Cardiac muscle cell (in vitro differentiated cells and primary cell): ENCODE measurements at regions not wholly inside any gene's neighbourhood (a gene's known extent, or its start where the extent isn't known, plus 50 kb on each side); places are given as distances from the start of the nearest gene placed in this dataset.
A peak's percentile ranks its signal among the peaks of the same experiment; 100 is the strongest.

Source experiments
- DNase-seq, 2 donors: peaks; one replicate each; pipeline versions ENCODE4 v3.0.0 to v3.0.0-alpha.2; 2010 to 2017; ENCODE audit warnings: low read depth in 1 of 2, low spot score in 1 of 2
- H3K27ac ChIP-seq: fragments of 200-600 bp; sonication (generic); 2 replicates; pipeline ENCODE4 v1.5.1; 2016
- H3K27me3 ChIP-seq: fragments of 200-600 bp; sonication (generic); 2 replicates; pipeline ENCODE4 v1.6.0; 2016; ENCODE audit warnings: control low read depth
- H3K36me3 ChIP-seq: fragments of 200-600 bp; sonication (generic); 2 replicates; pipeline ENCODE4 v1.5.1; 2016; ENCODE audit warnings: control low read depth
- H3K4me1 ChIP-seq: fragments of 200-600 bp; sonication (generic); 2 replicates; pipeline ENCODE4 v1.8.1; 2017; ENCODE audit warnings: low read depth, mild to moderate bottlenecking, mixed run types
- H3K4me3 ChIP-seq: fragments of 200-600 bp; sonication (generic); 2 replicates; pipeline ENCODE4 v1.5.1; 2016; ENCODE audit warnings: mild to moderate bottlenecking
- H3K9me3 ChIP-seq: fragments of 200-600 bp; sonication (generic); 2 replicates; pipeline ENCODE4 v1.5.1; 2017; ENCODE audit warnings: low read depth, mild to moderate bottlenecking, control low read depth
- TF ChIP-seq, protein P1 (sequence below): IDR thresholded peaks from 2 replicates; pipeline ENCODE4 v1.5.1; 2012; ENCODE audit warnings: low read depth, mild to moderate bottlenecking, low read length

DNA sequence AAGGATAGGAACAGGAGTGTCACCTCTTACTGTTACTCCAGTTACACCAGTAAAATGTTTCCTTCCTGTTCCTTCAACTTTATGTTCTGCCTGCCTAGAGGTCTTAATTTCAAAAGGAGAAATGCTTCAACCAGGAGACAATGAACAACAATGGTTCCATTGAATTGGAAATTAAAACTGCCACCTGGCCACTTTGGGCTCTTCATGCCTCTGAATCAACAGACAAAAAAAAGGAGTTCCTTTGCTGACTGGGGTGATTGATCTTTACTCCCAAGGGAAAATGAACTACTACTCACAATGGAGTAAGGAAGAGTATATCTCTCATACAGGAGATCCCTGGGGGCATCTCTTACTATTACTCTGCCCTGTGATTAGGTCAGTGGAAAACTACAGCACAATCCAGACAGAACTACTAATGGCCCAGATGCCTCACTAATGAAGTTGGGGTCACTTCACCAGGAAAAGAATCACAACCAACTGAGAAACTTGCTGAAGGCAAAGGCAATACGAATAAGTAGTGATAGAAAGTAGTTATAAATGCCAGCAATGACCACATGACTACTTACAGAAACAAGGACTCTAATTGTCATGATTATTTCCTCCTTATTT lies 76.6 kb upstream of the PRDX6 start:
- TF ChIP-seq, protein P1, sequence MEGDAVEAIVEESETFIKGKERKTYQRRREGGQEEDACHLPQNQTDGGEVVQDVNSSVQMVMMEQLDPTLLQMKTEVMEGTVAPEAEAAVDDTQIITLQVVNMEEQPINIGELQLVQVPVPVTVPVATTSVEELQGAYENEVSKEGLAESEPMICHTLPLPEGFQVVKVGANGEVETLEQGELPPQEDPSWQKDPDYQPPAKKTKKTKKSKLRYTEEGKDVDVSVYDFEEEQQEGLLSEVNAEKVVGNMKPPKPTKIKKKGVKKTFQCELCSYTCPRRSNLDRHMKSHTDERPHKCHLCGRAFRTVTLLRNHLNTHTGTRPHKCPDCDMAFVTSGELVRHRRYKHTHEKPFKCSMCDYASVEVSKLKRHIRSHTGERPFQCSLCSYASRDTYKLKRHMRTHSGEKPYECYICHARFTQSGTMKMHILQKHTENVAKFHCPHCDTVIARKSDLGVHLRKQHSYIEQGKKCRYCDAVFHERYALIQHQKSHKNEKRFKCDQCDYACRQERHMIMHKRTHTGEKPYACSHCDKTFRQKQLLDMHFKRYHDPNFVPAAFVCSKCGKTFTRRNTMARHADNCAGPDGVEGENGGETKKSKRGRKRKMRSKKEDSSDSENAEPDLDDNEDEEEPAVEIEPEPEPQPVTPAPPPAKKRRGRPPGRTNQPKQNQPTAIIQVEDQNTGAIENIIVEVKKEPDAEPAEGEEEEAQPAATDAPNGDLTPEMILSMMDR = no peak
- H3K4me3 ChIP-seq = no peak overlapping the region

GRCh38 chr1:173403996-173404395 lies 73.1 kb upstream of the PRDX6 start:
- no peaks in the 10 kb centered on the region for H3K27me3 ChIP-seq
- no peak overlapping the region for H3K4me3 ChIP-seq
- no peak for DNase-seq
- no peaks in the 10 kb centered on the region for H3K9me3 ChIP-seq
- TF ChIP-seq, protein P1 = no peak
- H3K36me3 ChIP-seq = no peaks in the 10 kb centered on the region
- H3K4me1 ChIP-seq = no peaks in the 10 kb centered on the region
- no peak overlapping the region for H3K27ac ChIP-seq

More for the DNA sequence above, 76.6 kb upstream of the PRDX6 start:
- H3K27me3 ChIP-seq = no peaks in the 10 kb centered on the region
- no peak overlapping the region for H3K27ac ChIP-seq
- no peaks in the 10 kb centered on the region for H3K36me3 ChIP-seq
- no peaks in the 10 kb centered on the region for H3K4me1 ChIP-seq
- no peaks in the 10 kb centered on the region for H3K9me3 ChIP-seq
- DNase-seq = no peak

DNA sequence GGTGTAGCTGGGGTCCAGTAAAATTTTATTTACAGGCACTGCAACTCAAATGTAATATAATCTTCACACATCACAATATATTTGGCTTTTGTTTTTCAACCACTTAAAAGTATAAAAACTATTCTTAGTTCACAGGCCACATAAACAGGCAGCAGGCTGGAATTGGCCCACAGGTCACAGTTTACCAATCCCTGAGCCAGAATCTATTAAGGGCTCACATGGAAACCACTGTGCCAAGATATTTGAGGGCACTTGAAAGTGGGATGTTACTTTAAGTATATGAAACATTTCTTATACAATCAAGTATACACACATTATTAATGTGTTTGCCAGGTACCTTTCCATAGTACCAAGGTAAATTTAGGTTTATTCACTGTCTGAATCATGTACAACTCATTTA lies 71.9 kb upstream of the PRDX6 start:
- no peaks in the 10 kb centered on the region for H3K9me3 ChIP-seq
- H3K27me3 ChIP-seq = no peaks in the 10 kb centered on the region
- H3K4me1 ChIP-seq = no peaks in the 10 kb centered on the region
- H3K4me3 ChIP-seq = no peak overlapping the region
- no peak overlapping the region for H3K27ac ChIP-seq
- TF ChIP-seq, protein P1 = no peak
- no peaks in the 10 kb centered on the region for H3K36me3 ChIP-seq
- no peak for DNase-seq

DNA sequence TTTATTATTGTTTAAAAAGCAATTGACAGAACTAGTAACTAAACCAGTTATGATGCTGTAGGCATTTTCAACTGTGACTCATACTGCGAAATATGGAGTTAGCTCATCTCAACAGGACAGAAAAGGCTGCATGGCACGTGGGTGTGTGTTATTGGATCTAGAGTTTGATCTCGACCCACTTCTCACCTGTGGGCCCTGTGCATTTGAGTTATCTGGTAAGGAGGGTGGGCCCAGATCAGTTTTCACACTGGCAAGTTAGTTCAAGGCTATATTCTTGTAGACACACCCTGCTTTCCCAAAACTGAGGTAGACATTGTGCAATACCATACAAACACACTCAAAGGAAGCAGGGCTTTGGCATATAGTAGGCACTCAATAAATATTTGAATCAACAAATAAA lies 71.3 kb upstream of the PRDX6 start:
- peak in 1 of 2 donors; percentile 42 for DNase-seq
- Histone ChIP-seq H3K27ac (no peak overlapping the region), H3K9me3 (no peaks in the 10 kb centered on the region), H3K4me1 (no peaks in the 10 kb centered on the region), H3K27me3 (no peaks in the 10 kb centered on the region), H3K4me3 (no peak overlapping the region), H3K36me3 (no peaks in the 10 kb centered on the region)
- TF ChIP-seq, protein P1 = no peak

GRCh38 chr1:173406783-173407230 lies 70.3 kb upstream of the PRDX6 start:
- Histone ChIP-seq H3K27me3 (no peaks in the 10 kb centered on the region), H3K9me3 (no peaks in the 10 kb centered on the region), H3K4me1 (no peaks in the 10 kb centered on the region), H3K4me3 (no peak overlapping the region), H3K36me3 (no peaks in the 10 kb centered on the region), H3K27ac (no peak overlapping the region)
- TF ChIP-seq, protein P1 = no peak
- DNase-seq = no peak

DNA sequence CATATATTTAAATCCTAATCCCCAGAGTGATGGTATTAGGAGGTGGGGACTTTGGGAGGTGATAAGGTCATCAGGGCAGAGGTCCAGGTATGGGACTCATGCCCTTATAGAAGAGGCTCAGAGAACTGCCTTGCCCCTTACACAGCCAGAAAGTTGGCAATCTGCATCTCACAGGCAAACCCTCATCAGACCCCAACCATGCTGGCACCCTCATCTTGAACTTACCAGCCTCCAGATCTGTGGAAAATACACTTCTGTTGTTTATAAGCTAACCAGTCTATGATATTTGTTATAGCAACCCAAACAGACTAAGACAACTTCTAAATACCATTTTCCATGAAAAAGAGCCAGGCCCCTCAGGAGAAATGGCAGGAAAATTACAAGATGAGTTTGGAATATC lies 69.3 kb upstream of the PRDX6 start:
- no peak overlapping the region for H3K27ac ChIP-seq
- no peak overlapping the region for H3K4me3 ChIP-seq
- no peaks in the 10 kb centered on the region for H3K9me3 ChIP-seq
- H3K27me3 ChIP-seq = no peaks in the 10 kb centered on the region
- no peaks in the 10 kb centered on the region for H3K4me1 ChIP-seq
- TF ChIP-seq, protein P1 = no peak
- no peaks in the 10 kb centered on the region for H3K36me3 ChIP-seq
- no peak for DNase-seq
